IMR-90 (cell line): ENCODE measurements at regions not wholly inside any gene's neighbourhood (a gene's known extent, or its start where the extent isn't known, plus 50 kb on each side); places are given as distances from the start of the nearest gene placed in this dataset.

ENCODE experiments used
- ATAC-seq: fragments of 200-7000 bp; cut with Tn5 transposase; 2 replicates; pipeline ENCODE4 v1.9.1; 2020; ENCODE audit warnings: low read depth, mild to moderate bottlenecking, moderate library complexity
- BruUV-seq: library from RNA; stranded (reverse); fragments of 400-500 nt; replicated peaks from 2 replicates; lab custom pipeline; 2021; lab: Mats Ljungman, UMichigan
- CTCF ChIA-PET: fragments of 300-600 bp; formaldehyde crosslinking; extraction: SDS; loops from one replicate; lab custom pipeline; 2021; ENCODE audit warnings: antibody characterized with exemption; lab: Yijun Ruan, JAX
- POLR2A ChIA-PET: fragments of 300-600 bp; sonication (Branson Sonifier 250); formaldehyde crosslinking; loops from one replicate; lab custom pipeline; 2022; ENCODE audit warnings: antibody characterized with exemption; ENCODE audit not compliant: unreplicated experiment; lab: Charles Lee
- DNase-seq: peaks from one replicate; pipeline ENCODE4 v3.0.0; 2013
- H2AFZ ChIP-seq: replicated peaks from 2 replicates; pipeline ENCODE3; 2013; ENCODE audit warnings: low read length, mild to moderate bottlenecking; ENCODE audit not compliant: poor library complexity
- H2AK5ac ChIP-seq: 2 replicates; pipeline ENCODE4 v1.6.1; 2013; ENCODE audit warnings: low read depth, low read length, inconsistent platforms
- H2AK9ac ChIP-seq: replicated peaks from 2 replicates; pipeline ENCODE3; 2013; ENCODE audit warnings: mild to moderate bottlenecking, low read depth, low read length, moderate library complexity; ENCODE audit not compliant: poor library complexity
- H2BK120ac ChIP-seq: 2 replicates; pipeline ENCODE4 v1.6.1; 2013; ENCODE audit warnings: low read depth, low read length, inconsistent platforms
- H2BK15ac ChIP-seq: 3 replicates; pipeline ENCODE4 v1.6.1; 2013; ENCODE audit warnings: low read depth, low read length, inconsistent platforms
- H2BK20ac ChIP-seq: 2 replicates; pipeline ENCODE4 v1.6.1; 2013; ENCODE audit warnings: low read depth, mild to moderate bottlenecking, inconsistent platforms, low read length, moderate library complexity
- H2BK5ac ChIP-seq: 2 replicates; pipeline ENCODE4 v1.6.1; 2013; ENCODE audit warnings: mild to moderate bottlenecking, low read depth, low read length, inconsistent platforms; ENCODE audit not compliant: poor library complexity, severe bottlenecking
- H3K14ac ChIP-seq: replicated peaks from 2 replicates; pipeline ENCODE4 v1.6.1; 2013; ENCODE audit warnings: low read depth, low read length, inconsistent platforms
- H3K18ac ChIP-seq: 2 replicates; pipeline ENCODE4 v1.6.1; 2013; ENCODE audit warnings: low read depth, low read length, control low read depth
- H3K23ac ChIP-seq: 2 replicates; pipeline ENCODE4 v1.6.1; 2013; ENCODE audit warnings: low read depth, low read length, inconsistent platforms
- H3K27ac ChIP-seq: 2 replicates; pipeline ENCODE4 v1.5.1; 2013; ENCODE audit warnings: mild to moderate bottlenecking, control low read depth, low read length; ENCODE audit not compliant: insufficient read depth
- H3K27me3 ChIP-seq: 2 replicates; pipeline ENCODE4 v1.6.1; 2013; ENCODE audit warnings: low read length; ENCODE audit not compliant: control insufficient read depth, insufficient read depth
- H3K36me3 ChIP-seq: 2 replicates; pipeline ENCODE4 v1.6.1; 2013; ENCODE audit warnings: low read length, mixed read lengths; ENCODE audit not compliant: control insufficient read depth, insufficient read depth
- H3K4ac ChIP-seq: 2 replicates; pipeline ENCODE4 v1.6.1; 2013; ENCODE audit warnings: low read depth, low read length, inconsistent platforms
- H3K4me1 ChIP-seq: 2 replicates; pipeline ENCODE4 v1.6.1; 2013; ENCODE audit warnings: low read length, mixed read lengths; ENCODE audit not compliant: control insufficient read depth, insufficient read depth
- H3K4me2 ChIP-seq: 2 replicates; pipeline ENCODE4 v1.6.1; 2013; ENCODE audit warnings: low read depth, mild to moderate bottlenecking, control low read depth, low read length, moderate library complexity
- H3K4me3 ChIP-seq: 2 replicates; pipeline ENCODE4 v1.5.1; 2013; ENCODE audit warnings: low read depth, mild to moderate bottlenecking, control low read depth, low read length, moderate library complexity; ENCODE audit not compliant: insufficient read depth
- H3K56ac ChIP-seq: 2 replicates; pipeline ENCODE4 v1.6.1; 2013; ENCODE audit warnings: low read length, inconsistent platforms; ENCODE audit not compliant: insufficient read depth; ENCODE audit errors: extremely low read depth
- H3K79me1 ChIP-seq, 2 experiments: 2 replicates each; pipeline ENCODE4 v1.6.1; 2013; ENCODE audit warnings: low read length in 2 of 2, inconsistent platforms in 1 of 2, low read depth in 1 of 2
- H3K9ac ChIP-seq: 2 replicates; pipeline ENCODE4 v1.6.1; 2013; ENCODE audit warnings: low read depth, low read length, control low read depth
- H3K9me1 ChIP-seq: 2 replicates; pipeline ENCODE4 v1.6.1; 2013; ENCODE audit warnings: low read length, inconsistent platforms; ENCODE audit not compliant: insufficient read depth
- H3K9me3 ChIP-seq: 2 replicates; pipeline ENCODE4 v1.6.1; 2013; ENCODE audit warnings: low read length; ENCODE audit not compliant: control insufficient read depth, insufficient read depth
- H4K20me1 ChIP-seq: 2 replicates; pipeline ENCODE4 v1.6.1; 2013; ENCODE audit warnings: low read length, inconsistent platforms; ENCODE audit not compliant: insufficient read depth
- H4K5ac ChIP-seq: 2 replicates; pipeline ENCODE4 v1.6.1; 2013; ENCODE audit warnings: mild to moderate bottlenecking, low read depth, low read length, control low read depth
- H4K8ac ChIP-seq, 2 experiments: 2 replicates each; pipeline ENCODE4 v1.6.1; 2013; ENCODE audit warnings: low read depth in 2 of 2, low read length in 2 of 2, control low read depth in 1 of 2, inconsistent platforms in 1 of 2
- H4K91ac ChIP-seq: 2 replicates; pipeline ENCODE4 v1.6.1; 2013; ENCODE audit warnings: low read depth, low read length, inconsistent platforms; ENCODE audit not compliant: insufficient read depth
- CHD1 ChIP-seq: IDR thresholded peaks from 2 replicates; pipeline ENCODE4 v1.6.1; 2012; ENCODE audit warnings: low read depth, low read length, improper control_type of control experiment
- CTCF ChIP-seq: conservative IDR thresholded peaks from 2 replicates; pipeline ENCODE4 v1.5.1; 2012; ENCODE audit warnings: mild to moderate bottlenecking, low read depth, low read length, improper control_type of control experiment
- FOS ChIP-seq: fragments of 150-350 bp; IDR thresholded peaks from 2 replicates; pipeline ENCODE4 v1.6.1; 2016; ENCODE audit warnings: low read depth, low read length
- MAFK ChIP-seq: IDR thresholded peaks from 2 replicates; pipeline ENCODE4 v1.6.1; 2012; ENCODE audit warnings: low read depth, low read length, improper control_type of control experiment
- MAZ ChIP-seq: IDR thresholded peaks from 2 replicates; pipeline ENCODE4 v1.6.1; 2012; ENCODE audit warnings: low read depth, mild to moderate bottlenecking, low read length, improper control_type of control experiment, moderate library complexity, borderline replicate concordance
- WGBS, 2 experiments: methylation state at CpG; one replicate each; pipeline versions ENCODE4 v1.1.5 to v1.1.7; 2013; ENCODE audit warnings: missing lambda C conversion rate in 2 of 2; ENCODE audit not compliant: insufficient read length in 1 of 2; ENCODE audit errors: extremely low coverage in 2 of 2; 5-methylcytosine and 5-hydroxymethylcytosine counted together
- dilution Hi-C: fragments of 300-500 bp; cut with HindIII; formaldehyde crosslinking; loops from one replicate; pipeline ENCODE4 v1.14.3; 2018; ENCODE audit warnings: low sequenced_read_pairs; ENCODE audit not compliant: unreplicated experiment
- in situ Hi-C: fragments of 300-500 bp; cut with MboI; formaldehyde crosslinking; loops from 3 replicates; pipeline ENCODE4 v1.14.3; 2019; ENCODE audit warnings: low sequenced_read_pairs, inconsistent platforms, mixed read lengths
- intact Hi-C: fragments of 100-400 bp; cut with micrococcal nuclease; formaldehyde crosslinking; loops from 2 replicates; pipeline ENCODE4 v1.10.0; 2022

GRCh38 chr2:138389063-138389462, 112.5 kb upstream of the SPOPL start:
- CTCF ChIA-PET = no interaction called here
- no peaks in the 10 kb centered on the region for H4K20me1 ChIP-seq
- H3K23ac ChIP-seq = no peak overlapping the region
- BruUV-seq = no TSS peak
- no peak overlapping the region for H3K4me3 ChIP-seq
- H3K27ac ChIP-seq = no peak overlapping the region
- H3K14ac ChIP-seq = no peak overlapping the region
- H2AK5ac ChIP-seq = no peak overlapping the region
- dilution Hi-C loops = no loop called here
- no peak overlapping the region for H3K9ac ChIP-seq
- no peaks in the 10 kb centered on the region for H3K9me1 ChIP-seq
- no peak overlapping the region for H4K91ac ChIP-seq
- no peak overlapping the region for H2BK120ac ChIP-seq
- no peak overlapping the region for H3K4ac ChIP-seq
- intact Hi-C loops = loop anchor here (5.0 kb wide), 1 partner anchor 182 kb away; no protein-coding TSS in a partner anchor
- WGBS, 2 experiments = no CpG with 5 or more reads among the region's 4 CpGs
- no peak overlapping the region for H4K5ac ChIP-seq
- POLR2A ChIA-PET = no interaction called here
- in situ Hi-C loops = no loop called here
- H3K79me1 ChIP-seq = no peaks in the 10 kb centered on the region
- H3K27me3 ChIP-seq = no peaks in the 10 kb centered on the region
- TF ChIP-seq CTCF (no peak), FOS (no peak), CHD1 (no peak), MAFK (peak; percentile 58), MAZ (no peak)
- H3K56ac ChIP-seq = no peak overlapping the region
- no peaks in the 10 kb centered on the region for H3K4me1 ChIP-seq
- DNase-seq (no peak), ATAC-seq (no peak)
- H2AK9ac ChIP-seq = no peak overlapping the region
- no peak overlapping the region for H2AFZ ChIP-seq
- H3K9me3 ChIP-seq = no peaks in the 10 kb centered on the region
- no peak overlapping the region for H2BK15ac ChIP-seq
- H3K18ac ChIP-seq = no peak overlapping the region
- H4K8ac ChIP-seq = no peak overlapping the region
- H2BK5ac ChIP-seq = no peak overlapping the region
- no peak overlapping the region for H3K4me2 ChIP-seq
- no peak overlapping the region for H2BK20ac ChIP-seq
- H3K36me3 ChIP-seq = no peaks in the 10 kb centered on the region
